Frontal cortex (tissue), 3 donors: ENCODE measurements at regions not wholly inside any gene's neighbourhood (a gene's known extent, or its start where the extent isn't known, plus 50 kb on each side); places are given as distances from the start of the nearest gene placed in this dataset.
"Not testable (repeated sequence)": the region's sequence is repeated elsewhere in the genome, so short reads cannot be mapped to it uniquely, and the experiment has no call there.

ENCODE experiments used
- DNase-seq, 2 donors: peaks; one replicate each; pipeline ENCODE4 v3.0.0; 2012; ENCODE audit warnings: low spot score in 2 of 2
- FAIRE-seq: peaks from 2 replicates; lab custom pipeline; 2012; peaks lifted over from hg19 to GRCh38; lab: Jason Lieb, UNC
- donor health status: control.
- donor health status: control.
- donor health status: control.

GRCh38 chr15:96622714-96623113 is 292.2 kb downstream of the NR2F2 start:
- FAIRE-seq = no peak
- DNase-seq = no peak

GRCh38 chr15:96625256-96625655 is 294.8 kb downstream of the NR2F2 start:
- FAIRE-seq (no peak), DNase-seq (no peak)

DNA sequence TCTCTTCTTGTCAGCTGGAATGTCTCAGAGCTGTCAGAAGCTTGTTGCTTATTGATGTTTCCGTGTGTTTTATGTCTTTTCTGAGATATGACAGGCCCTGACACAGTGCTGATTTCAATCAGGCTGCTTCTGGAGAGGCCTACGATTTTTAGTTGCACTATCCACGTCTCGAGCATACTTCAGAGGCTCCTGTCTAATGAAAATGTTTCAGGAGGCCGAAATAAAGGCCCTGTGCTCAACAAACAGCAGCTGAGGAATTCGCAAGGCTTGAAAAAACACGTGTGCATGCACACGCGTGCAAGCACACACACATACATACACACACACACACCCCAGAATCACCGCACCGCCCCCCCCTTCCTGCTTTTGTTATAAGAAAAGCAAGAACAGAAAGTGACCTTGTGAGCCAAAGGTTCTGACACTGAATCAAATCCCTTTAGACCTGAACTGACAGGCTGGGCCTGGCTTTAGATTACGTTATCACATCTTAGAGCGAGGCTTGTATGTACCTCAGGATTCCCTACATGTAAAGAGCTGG is 296.6 kb downstream of the NR2F2 start:
- FAIRE-seq (no peak), DNase-seq (no peak)

GRCh38 chr15:96629511-96629910 is 299.0 kb downstream of the NR2F2 start:
- no peak for FAIRE-seq
- no peak for DNase-seq

GRCh38 chr15:96638793-96639192 is 308.3 kb downstream of the NR2F2 start:
- FAIRE-seq = no peak
- DNase-seq = no peak

DNA sequence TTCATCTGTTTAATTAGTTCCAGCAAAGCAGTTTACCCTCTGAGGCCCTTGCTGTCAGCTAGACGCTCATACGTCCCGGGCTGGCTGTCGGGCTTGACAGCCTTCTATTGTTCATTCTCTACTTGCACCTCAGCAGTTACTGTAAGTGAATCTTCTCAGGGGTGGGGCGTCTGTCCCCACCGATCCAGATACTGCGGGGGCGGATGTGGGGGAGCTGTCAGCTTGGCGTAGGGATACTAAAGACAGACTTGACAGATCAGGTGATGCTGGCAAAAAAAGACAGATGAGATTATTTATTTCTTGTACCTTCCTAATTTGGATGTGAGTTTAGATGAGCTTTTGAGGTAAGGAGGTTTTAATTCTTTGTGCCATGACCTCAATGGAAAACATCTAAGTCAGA is 315.3 kb downstream of the NR2F2 start:
- FAIRE-seq = no peak

GRCh38 chr15:96648866-96649265 is 318.4 kb downstream of the NR2F2 start:
- FAIRE-seq = no peak
- DNase-seq = no peak

More for the DNA sequence above, 315.3 kb downstream of the NR2F2 start:
- DNase-seq = no peak

DNA sequence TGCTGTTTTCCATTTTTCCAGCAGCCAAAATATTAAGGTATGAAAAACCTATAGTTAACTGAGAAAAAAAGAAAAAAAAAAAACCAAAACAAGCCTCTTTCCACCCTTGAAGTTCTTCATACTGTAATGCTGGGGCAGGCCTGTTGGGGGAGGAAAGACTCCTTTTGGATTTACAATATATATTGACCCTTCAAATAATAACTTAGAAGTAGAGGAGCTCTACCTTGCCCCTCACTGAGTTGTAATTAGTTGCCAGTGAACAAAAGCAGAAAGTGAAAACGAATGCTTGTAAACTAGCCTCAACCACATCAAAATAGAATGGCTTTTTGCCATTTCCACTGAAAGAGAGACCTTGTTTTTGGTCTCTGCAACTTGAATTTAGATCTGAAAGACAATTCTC is 326.6 kb downstream of the NR2F2 start:
- FAIRE-seq = no peak
- DNase-seq = no peak

- FAIRE-seq, DNase-seq: not testable (repeated sequence)
These were observed 336.5 kb downstream of the NR2F2 start for GRCh38 chr15:96666979-96667378.

DNA sequence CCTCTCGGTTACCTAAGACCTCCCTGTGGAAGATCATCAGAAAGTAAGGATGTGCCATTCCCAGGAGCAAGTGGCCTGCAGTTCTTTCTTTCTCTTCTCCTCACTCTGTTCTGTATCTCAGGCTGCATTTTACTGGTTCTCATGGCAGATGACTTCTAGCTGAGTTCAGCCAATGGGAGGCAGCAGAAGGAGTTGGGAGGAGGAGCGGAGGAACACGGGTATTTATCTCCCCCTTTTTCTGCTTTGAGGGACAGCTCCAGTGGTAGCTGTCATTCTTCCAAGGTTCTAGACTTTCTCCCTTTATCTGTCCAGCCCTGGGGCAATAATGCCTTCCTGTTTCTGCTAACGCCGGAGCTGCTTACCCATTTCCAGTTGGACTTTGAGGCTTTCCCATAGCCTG is 339.9 kb downstream of the NR2F2 start:
- no peak for FAIRE-seq

GRCh38 chr15:96672629-96673028 is 342.1 kb downstream of the NR2F2 start:
- no peak for FAIRE-seq
- no peak for DNase-seq

More for the DNA sequence above, 339.9 kb downstream of the NR2F2 start:
- no peak for DNase-seq

GRCh38 chr15:96678386-96678785 is 347.9 kb downstream of the NR2F2 start:
- FAIRE-seq (no peak), DNase-seq (no peak)

DNA sequence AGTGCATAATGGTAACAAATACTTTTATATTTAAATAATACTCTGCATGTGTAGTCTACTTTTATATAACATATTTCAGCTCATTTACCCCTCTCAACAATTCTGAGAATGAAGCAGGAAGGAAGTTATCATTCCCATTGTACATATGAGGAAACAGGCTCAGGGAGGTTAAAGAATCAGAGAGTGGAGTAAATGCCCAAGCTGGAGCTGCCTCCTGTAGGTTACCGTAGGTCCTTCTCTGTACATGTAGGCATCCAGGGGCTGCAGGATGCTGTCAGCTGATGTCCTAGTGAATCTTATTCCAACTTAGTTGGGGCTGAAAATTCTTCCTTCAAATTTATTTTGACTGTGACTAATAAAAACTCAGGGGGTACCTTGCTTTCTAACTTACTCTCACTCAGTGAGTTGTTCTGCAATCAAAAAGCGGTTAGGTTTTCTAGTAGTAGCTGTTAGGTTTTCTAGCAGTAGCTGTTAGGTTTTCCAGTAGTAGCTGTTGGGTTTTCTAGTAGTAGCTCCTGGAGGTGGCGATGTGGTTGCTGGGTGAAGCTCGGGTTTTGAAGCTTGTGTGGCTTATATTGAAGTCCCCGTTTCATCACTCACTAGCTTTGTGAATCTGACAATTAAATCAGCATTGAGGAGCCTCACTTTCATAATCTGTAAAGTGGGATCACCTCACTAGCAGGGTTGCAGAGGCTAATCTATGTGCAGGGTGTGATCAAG is 357.0 kb downstream of the NR2F2 start:
- FAIRE-seq (no peak), DNase-seq (no peak)

DNA sequence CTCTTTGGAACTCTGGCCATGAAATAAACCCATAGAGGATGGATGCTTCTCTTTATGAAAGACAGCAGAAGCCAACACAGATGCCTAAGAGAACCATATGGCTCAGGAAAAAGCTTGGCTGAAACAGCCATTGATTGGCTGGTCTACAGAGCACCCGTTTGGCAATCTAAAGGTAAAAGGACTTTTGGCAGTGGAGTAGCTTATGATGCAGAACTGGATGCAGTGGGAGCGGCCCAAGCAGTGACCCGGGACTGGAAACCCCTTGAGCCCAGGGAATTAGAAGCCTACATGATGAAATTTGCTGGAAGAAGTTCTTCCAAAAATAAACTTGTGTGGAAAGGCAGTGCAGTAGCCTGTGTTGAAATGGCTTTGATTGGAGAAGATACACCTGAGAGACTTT is 360.2 kb downstream of the NR2F2 start:
- FAIRE-seq (no peak), DNase-seq (no peak)

- FAIRE-seq = no peak
- no peak for DNase-seq
These were observed 362.3 kb downstream of the NR2F2 start for GRCh38 chr15:96692826-96693225.

DNA sequence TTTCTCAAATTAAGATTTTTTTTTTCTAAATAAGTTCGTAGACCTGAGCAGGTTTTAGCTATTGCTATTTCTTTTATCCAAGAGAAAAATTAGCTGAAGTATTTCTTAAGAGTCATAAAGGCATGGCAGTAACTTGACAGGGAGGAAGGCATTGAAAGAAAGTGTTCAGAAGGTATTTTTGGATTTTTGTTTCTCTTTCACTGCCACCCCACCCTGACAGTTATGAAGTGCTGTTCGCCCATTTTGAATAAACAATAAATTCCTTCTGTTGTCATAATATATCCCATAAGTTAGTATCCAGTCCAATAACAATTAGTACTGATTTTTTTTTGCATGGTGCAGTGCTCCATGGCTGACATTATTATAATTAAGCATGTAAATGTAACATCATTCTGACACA is 363.0 kb downstream of the NR2F2 start:
- DNase-seq (no peak), FAIRE-seq (no peak)

- DNase-seq = no peak
- no peak for FAIRE-seq
These were observed 363.6 kb downstream of the NR2F2 start for GRCh38 chr15:96693990-96694517.

DNA sequence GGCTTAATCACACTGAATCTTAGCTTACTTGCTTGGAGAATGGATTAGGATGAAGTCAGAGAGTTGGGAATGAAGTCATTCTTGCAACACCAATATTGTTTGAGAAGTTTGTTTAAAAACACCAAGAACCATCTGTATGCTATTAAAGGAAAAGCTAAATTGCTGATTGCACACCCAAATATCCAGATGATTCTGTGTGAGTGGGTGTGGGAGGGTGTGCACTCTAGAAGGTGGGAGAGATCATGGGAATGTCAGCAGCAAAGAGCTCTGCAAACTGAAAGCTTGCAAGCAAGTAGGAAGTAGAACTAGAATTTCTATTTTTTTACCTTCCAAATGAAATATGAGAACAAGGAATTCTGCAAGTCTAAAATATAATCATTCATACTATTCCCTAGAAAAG is 364.9 kb downstream of the NR2F2 start:
- no peak for FAIRE-seq
- no peak for DNase-seq

GRCh38 chr15:96699871-96700401 is 369.4 kb downstream of the NR2F2 start:
- DNase-seq (no peak), FAIRE-seq (no peak)

- FAIRE-seq (no peak), DNase-seq (no peak)
These were observed 370.1 kb downstream of the NR2F2 start for GRCh38 chr15:96700555-96700954.

DNA sequence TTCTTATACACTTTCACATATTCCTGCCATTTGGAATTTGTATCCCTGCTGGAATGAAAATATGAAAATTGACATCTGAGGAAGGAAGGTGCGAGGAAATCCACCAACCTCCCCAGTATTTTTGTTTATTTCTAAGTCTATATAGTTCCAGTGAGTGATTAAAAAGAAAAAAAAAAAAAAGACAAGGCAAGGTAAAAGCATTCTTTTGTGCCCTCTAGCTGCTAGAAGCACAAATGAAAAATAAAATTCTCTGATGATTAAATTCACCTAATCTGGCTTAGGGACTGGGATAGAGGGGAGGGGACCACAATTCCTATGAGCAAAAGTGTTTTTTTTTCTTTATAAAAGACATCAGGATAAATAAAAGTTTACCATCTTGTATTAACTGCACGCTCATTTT is 370.9 kb downstream of the NR2F2 start:
- no peak for FAIRE-seq

More for the DNA sequence above, 370.9 kb downstream of the NR2F2 start:
- DNase-seq = no peak
